ENCODE measurements at regions not wholly inside any gene's neighbourhood (a gene's known extent, or its start where the extent isn't known, plus 50 kb on each side); places are given as distances from the start of the nearest gene placed in this dataset.
"Not testable (repeated sequence)": the region's sequence is repeated elsewhere in the genome, so short reads cannot be mapped to it uniquely, and the experiment has no call there.

DNA sequence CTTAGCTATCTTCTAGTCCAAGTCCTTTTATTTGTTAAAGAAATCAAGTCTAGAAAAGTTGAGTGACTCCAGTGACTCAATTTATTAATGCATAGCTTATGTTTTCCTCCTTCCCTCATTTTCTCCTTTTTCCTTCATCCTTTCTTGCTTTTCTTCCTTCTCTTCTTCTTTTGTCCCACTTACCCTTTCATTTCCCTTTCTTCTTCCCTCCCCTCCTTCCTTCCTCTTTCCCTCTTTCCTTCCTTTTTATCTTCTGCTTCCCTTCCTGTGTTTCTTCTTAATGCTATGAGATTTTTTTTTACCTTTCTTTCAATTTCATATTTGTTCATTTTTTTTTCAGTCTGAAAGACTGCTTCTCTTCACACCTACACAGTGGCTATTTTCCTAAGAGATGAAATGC is 555.5 kb downstream of the PIK3C3 start:
- H3K36me3 Mint-ChIP-seq: peaks cover 0 to 4% (median 0%) of the 10 kb centered on the region in 3 donors
- ATAC-seq (no peak), DNase-seq (no peak)
- peaks cover 0 to 18% (median 7%) of the 10 kb centered on the region in 9 donors for H3K9me3 Mint-ChIP-seq
- H3K4me1 Mint-ChIP-seq: no peaks in the 10 kb centered on the region
- POLR2A ChIA-PET: no interaction called here
- no peak overlapping the region for H3K27ac Mint-ChIP-seq
- no peaks in the 10 kb centered on the region for H3K27me3 Mint-ChIP-seq
- no peak overlapping the region for H3K4me3 Mint-ChIP-seq

DNA sequence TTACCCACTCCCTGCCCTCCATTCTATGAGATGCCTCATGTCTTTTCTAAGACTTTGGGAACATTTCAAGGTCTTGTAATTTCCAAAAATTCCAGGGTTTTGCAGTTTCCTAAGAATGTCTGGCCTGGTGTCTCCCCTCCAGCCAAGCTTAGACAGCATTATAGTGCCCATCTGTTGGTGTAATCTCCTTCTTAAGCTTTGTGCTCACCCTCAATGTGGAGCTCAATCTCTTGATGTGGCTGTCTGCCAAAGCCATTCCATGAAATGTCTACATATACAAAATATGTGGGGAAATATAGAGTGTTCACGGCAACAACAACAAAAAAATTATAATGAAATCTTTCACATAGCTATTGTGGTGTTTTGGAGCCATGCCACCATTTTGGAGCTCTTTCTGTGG is 558.4 kb downstream of the PIK3C3 start:
- Mint-ChIP-seq H3K9me3 (peaks cover 0 to 10% (median 4%) of the 10 kb centered on the region in 9 donors), H3K4me1 (no peaks in the 10 kb centered on the region), H3K27me3 (no peaks in the 10 kb centered on the region), H3K27ac (no peak overlapping the region), H3K36me3 (peaks cover 0 to 4% (median 0%) of the 10 kb centered on the region in 3 donors), H3K4me3 (no peak overlapping the region)
- ATAC-seq (no peak), DNase-seq (no peak)
- POLR2A ChIA-PET: no interaction called here

DNA sequence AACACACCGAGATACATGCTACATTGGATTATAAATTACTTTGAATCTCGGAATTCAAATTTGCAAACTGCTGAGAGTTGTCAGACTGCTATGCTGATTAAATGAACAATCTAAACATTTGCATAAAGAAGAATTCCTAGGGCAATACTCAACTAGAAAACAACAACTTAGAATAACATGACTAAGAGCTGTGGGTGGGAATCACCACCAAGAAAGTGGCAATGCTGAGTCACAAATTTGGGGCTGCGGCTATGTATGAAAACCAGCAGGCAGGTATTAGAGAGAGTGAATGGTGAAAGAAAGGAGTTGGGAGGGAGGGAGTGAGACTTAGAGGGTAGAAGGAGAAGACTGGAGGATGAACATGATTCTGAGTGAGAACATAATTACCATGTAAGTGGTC is 559.5 kb downstream of the PIK3C3 start:
- H3K27ac Mint-ChIP-seq: no peak overlapping the region

DNA sequence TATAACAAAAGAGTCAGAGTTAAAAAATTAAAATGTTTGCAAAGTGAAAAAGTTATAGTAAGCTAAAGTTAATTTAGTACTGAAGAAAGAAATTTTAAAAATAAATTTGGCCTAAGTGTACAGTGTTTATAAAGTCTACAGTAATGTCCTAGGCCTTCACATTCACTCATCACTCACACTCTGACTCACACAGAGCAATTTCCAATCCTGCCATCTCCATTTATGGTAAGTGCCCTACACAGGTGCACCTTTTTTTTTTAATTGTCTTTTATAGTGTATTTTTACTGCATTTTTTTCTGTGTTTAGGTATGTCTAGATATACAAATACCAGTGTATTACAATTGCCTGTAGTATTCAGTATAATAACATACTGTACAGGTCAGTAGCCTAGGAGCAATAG is 562.9 kb downstream of the PIK3C3 start:
- H3K27me3 Mint-ChIP-seq: peaks cover 0 to 1% (median 0%) of the 10 kb centered on the region in 5 donors
- H3K36me3 Mint-ChIP-seq: no peaks in the 10 kb centered on the region
- DNase-seq: no peak
- H3K27ac Mint-ChIP-seq: no peak overlapping the region
- POLR2A ChIA-PET: no interaction called here
- no peak overlapping the region for H3K4me3 Mint-ChIP-seq
- H3K4me1 Mint-ChIP-seq: no peaks in the 10 kb centered on the region
- H3K9me3 Mint-ChIP-seq: peaks cover 0 to 7% (median 3%) of the 10 kb centered on the region in 9 donors
- no peak for ATAC-seq

More for the DNA sequence above, 559.5 kb downstream of the PIK3C3 start:
- DNase-seq (no peak), ATAC-seq (no peak)
- H3K4me3 Mint-ChIP-seq: no peak overlapping the region
- peaks cover 0 to 4% (median 0%) of the 10 kb centered on the region in 3 donors for H3K36me3 Mint-ChIP-seq
- peaks cover 0 to 10% (median 4%) of the 10 kb centered on the region in 9 donors for H3K9me3 Mint-ChIP-seq
- POLR2A ChIA-PET: no interaction called here
- H3K4me1 Mint-ChIP-seq: no peaks in the 10 kb centered on the region
- H3K27me3 Mint-ChIP-seq: no peaks in the 10 kb centered on the region

DNA sequence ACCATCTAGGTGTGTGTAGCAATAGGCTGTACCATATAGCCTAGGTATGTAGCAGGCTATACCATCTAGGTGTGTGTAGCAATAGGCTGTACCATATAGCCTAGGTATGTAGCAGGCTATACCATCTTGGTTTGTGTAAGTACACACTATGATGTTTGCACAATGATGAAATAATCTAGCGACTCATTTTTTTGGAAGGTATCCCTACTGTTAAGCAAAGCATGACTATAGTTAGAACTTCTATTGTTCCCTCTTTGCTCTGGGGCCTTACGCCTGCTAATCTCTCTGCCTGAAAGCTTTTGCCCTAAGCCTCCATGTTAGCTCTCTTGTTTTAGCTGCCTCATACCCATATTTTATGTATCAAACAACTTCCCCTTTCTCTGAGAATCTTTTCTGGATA is 563.3 kb downstream of the PIK3C3 start:
- H3K27ac Mint-ChIP-seq, H3K9me3 Mint-ChIP-seq, DNase-seq, H3K36me3 Mint-ChIP-seq, H3K4me3 Mint-ChIP-seq, ATAC-seq, POLR2A ChIA-PET, H3K4me1 Mint-ChIP-seq, H3K27me3 Mint-ChIP-seq: not testable (repeated sequence)

DNA sequence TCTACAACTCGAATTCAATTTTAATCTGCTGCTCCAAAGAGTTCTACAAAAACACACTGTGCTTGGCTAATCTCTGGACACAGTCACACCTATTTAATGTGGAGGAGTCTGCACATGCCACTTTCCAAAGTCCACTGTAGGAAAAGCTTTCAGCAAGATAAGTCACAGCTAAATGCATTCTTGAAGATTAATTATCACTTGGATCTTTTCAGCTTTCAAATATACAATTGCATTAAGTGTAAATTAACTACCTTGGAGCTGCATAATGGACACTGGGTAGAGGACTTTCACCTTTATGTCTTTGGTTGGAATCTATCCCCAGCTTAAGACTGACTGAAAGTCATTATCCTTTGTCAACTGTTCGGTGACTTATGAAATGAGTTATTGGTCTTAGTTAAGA is 565.1 kb downstream of the PIK3C3 start:
- Mint-ChIP-seq H3K27me3 (peaks cover 0 to 1% (median 0%) of the 10 kb centered on the region in 5 donors), H3K27ac (no peak overlapping the region), H3K4me3 (no peak overlapping the region), H3K36me3 (no peaks in the 10 kb centered on the region), H3K9me3 (peaks cover 0 to 5% (median 0%) of the 10 kb centered on the region in 9 donors), H3K4me1 (no peaks in the 10 kb centered on the region)
- no peak for ATAC-seq
- DNase-seq: no peak
- POLR2A ChIA-PET: no interaction called here

DNA sequence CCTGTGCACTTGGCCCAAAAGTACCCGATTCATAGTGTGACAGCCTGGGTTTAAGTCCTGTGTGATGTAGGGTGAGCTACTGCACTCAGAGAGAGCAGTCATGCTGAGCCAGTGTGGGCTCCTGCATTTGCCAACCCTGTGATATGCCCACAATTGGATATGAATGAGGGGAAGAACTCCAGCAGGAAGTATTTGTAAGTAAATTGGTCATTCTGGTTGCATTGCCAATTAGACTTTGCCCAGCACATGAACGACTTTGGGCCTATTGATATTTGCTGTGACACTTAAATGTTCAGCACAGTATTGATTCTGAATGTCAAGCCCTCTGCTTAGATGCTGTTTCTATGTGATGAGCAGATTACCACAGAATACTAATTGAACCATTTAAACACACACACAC is 570.9 kb downstream of the PIK3C3 start:
- Mint-ChIP-seq H3K27me3 (peaks cover 0 to 1% (median 0%) of the 10 kb centered on the region in 5 donors), H3K4me1 (no peaks in the 10 kb centered on the region), H3K36me3 (no peaks in the 10 kb centered on the region), H3K4me3 (no peak overlapping the region), H3K9me3 (peaks cover 0 to 6% (median 0%) of the 10 kb centered on the region in 9 donors), H3K27ac (no peak overlapping the region)
- ATAC-seq (no peak), DNase-seq (no peak)
- POLR2A ChIA-PET: no interaction called here

DNA sequence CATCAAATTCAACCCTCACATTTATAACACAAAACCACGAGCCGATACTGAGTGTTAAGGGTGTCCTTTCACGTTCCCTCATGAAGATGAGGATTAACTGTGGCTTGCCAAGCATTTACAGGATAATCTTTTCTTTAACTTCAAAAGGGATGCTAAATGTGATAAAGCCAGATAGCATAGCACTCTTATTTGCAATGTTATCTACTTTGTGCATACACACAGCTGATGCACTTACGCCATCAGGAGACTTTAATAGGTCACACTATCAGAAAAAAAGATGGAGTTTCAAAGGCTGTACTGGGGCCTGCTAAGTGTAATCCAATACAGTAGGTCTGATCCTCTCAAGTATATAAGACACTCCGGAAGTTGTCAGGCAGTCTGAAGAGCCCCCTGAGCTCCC is 572.7 kb downstream of the PIK3C3 start:
- Mint-ChIP-seq H3K36me3 (no peaks in the 10 kb centered on the region), H3K4me3 (no peak overlapping the region), H3K27me3 (peaks cover 0 to 3% (median 0%) of the 10 kb centered on the region in 5 donors), H3K27ac (no peak overlapping the region), H3K9me3 (peaks cover 0 to 8% (median 3%) of the 10 kb centered on the region in 9 donors), H3K4me1 (no peaks in the 10 kb centered on the region)
- DNase-seq (no peak), ATAC-seq (no peak)
- POLR2A ChIA-PET: no interaction called here

DNA sequence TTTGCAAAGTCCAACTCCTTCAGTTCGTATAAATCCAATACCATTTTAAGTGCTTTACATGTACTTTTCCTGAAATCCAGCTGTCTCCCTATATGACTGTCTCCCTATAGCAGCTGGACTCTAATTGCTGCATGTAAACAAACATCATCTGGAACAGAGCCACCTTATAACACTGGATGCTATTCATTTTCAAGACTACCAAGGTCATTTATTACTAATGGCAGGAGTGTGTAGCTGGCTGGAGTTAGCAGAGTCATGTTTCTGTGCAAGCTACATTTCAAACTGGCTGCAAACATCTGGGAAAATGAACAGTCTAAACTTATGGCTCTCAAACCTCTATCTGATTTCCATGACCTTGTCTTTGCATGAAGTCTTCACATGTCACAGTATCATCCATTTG is 575.2 kb downstream of the PIK3C3 start:
- H3K36me3 Mint-ChIP-seq: no peaks in the 10 kb centered on the region
- peaks cover 0 to 3% (median 0%) of the 10 kb centered on the region in 5 donors for H3K27me3 Mint-ChIP-seq
- no peak overlapping the region for H3K4me3 Mint-ChIP-seq
- H3K4me1 Mint-ChIP-seq: no peaks in the 10 kb centered on the region
- no peak overlapping the region for H3K27ac Mint-ChIP-seq
- peaks cover 0 to 8% (median 2%) of the 10 kb centered on the region in 9 donors for H3K9me3 Mint-ChIP-seq
- ATAC-seq (no peak), DNase-seq (no peak)
- POLR2A ChIA-PET: no interaction called here

DNA sequence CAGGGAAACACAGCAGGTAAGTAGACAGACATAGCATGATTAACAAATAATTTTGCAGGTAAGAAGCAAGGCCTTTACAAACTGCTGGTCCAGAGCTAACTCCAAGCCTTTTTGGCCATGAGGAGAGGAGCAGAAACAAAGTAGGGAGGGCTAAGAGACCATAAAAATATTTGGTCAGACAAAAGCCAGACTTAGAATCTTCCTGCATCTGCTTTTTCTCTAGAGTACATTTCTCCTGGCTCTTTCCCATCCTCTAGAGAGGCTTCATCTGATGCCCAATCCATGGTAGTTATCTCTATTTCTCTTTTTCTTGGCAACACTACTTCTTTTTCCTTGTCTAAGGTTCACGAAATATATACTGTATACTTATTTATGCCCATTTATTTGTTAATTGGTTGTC is 577.1 kb downstream of the PIK3C3 start:
- Mint-ChIP-seq H3K27ac (no peak overlapping the region), H3K9me3 (peaks cover 0 to 8% (median 6%) of the 10 kb centered on the region in 9 donors), H3K4me1 (no peaks in the 10 kb centered on the region), H3K36me3 (no peaks in the 10 kb centered on the region), H3K4me3 (no peak overlapping the region), H3K27me3 (peaks cover 0 to 3% (median 0%) of the 10 kb centered on the region in 5 donors)
- POLR2A ChIA-PET: no interaction called here
- no peak for ATAC-seq
- no peak for DNase-seq

DNA sequence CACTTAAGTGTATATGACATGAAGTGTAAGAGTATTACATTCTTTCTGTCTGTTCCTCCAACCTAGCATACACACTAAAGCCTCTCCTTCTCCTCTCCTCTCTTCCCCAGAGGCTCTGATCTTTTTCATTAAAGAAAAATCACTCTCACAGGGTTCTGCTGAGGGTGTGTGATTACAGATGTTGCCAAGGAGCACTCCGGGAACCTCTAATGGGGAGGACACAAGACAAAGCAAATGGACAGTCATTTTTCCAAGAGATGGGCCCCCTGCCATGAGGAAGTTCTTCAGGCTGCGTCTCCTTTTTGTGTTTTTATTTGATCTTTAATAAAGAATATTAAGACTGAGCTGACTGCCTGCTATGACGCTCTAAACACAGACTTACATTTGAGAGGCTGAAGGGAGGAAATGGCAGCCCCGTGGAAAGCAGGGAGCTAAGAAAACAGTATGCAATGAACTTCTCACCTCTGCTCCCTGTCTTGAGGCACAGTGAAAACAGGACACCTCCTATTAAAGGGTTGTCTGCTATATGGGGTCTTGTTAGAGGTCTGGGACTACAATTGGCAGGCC is 578.1 kb downstream of the PIK3C3 start:
- Mint-ChIP-seq H3K4me1 (no peaks in the 10 kb centered on the region), H3K4me3 (no peak overlapping the region), H3K9me3 (peaks cover 0 to 8% (median 6%) of the 10 kb centered on the region in 9 donors), H3K27ac (no peak overlapping the region), H3K36me3 (no peaks in the 10 kb centered on the region), H3K27me3 (peaks cover 0 to 3% (median 0%) of the 10 kb centered on the region in 5 donors)
- no peak for DNase-seq
- POLR2A ChIA-PET: no interaction called here
- no peak for ATAC-seq

DNA sequence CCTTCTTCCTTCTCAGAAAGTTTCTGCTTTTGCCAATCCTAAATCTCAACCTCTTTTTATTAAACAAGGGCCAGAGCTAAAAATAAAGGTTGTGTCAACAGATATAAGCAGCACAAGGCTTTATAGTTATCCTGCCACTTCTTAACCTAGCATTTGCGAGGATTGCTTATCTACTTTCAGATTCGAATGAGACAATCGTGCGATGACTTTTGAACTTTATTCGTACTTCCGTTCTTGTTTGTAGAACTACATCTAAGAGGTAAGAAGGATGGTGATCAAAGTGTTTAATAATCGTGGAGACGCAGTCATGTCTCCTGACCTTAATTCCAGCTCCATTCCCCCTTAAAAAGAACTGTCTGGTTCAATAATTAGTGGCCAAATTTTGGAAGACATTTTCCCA is 578.6 kb downstream of the PIK3C3 start:
- H3K27ac Mint-ChIP-seq: no peak overlapping the region
- H3K4me1 Mint-ChIP-seq: no peaks in the 10 kb centered on the region
- peaks cover 0 to 3% (median 0%) of the 10 kb centered on the region in 5 donors for H3K27me3 Mint-ChIP-seq
- no peaks in the 10 kb centered on the region for H3K36me3 Mint-ChIP-seq
- ATAC-seq (no peak), DNase-seq (no peak)
- H3K9me3 Mint-ChIP-seq: peaks cover 0 to 8% (median 6%) of the 10 kb centered on the region in 9 donors
- H3K4me3 Mint-ChIP-seq: no peak overlapping the region
- POLR2A ChIA-PET: no interaction called here

DNA sequence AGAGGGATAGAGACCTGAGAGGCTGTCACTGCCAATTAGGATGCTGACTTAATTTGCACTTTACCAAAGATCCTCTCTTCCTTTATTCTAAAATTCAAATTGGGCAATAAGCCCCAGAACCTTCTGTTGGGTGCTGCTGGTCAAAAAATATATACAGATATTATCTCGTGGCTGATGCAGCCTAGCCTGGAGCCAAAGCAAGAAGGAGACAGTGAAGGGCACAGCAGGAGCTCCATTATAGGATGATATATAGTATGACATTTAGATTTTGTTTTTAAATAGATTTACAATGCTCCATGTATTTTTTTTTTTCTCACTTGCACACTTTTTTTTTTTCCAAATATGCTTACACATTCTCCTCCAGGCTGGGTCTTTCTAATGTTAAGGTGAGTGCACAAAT is 579.3 kb downstream of the PIK3C3 start:
- peaks cover 0 to 3% (median 0%) of the 10 kb centered on the region in 5 donors for H3K27me3 Mint-ChIP-seq
- POLR2A ChIA-PET: no interaction called here
- ATAC-seq (no peak), DNase-seq (no peak)
- H3K27ac Mint-ChIP-seq: no peak overlapping the region
- no peaks in the 10 kb centered on the region for H3K36me3 Mint-ChIP-seq
- H3K9me3 Mint-ChIP-seq: peaks cover 0 to 8% (median 3%) of the 10 kb centered on the region in 9 donors
- no peaks in the 10 kb centered on the region for H3K4me1 Mint-ChIP-seq
- no peak overlapping the region for H3K4me3 Mint-ChIP-seq

DNA sequence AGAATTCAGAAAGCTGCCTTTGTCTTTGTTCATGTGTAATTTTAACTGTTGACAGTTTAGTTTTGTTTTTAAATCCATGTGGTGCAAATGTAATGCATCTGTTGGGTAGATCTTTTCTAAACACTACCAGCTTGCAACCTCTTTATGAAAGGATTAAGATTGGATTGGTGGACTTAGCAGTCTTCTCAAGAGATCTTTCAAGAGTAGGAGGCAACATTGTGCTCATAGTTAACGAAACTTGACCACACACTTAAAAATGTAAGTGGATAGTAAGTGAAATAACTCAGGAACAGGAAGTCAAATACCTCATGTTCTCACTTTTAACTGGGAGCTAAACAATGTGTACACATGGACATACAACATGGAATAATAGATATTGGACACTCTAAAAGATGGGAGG is 579.0 kb downstream of the RIT2 start:
- Mint-ChIP-seq H3K4me3 (no peak overlapping the region), H3K27me3 (peaks cover 0 to 2% (median 0%) of the 10 kb centered on the region in 5 donors), H3K36me3 (no peaks in the 10 kb centered on the region), H3K27ac (no peak overlapping the region), H3K4me1 (no peaks in the 10 kb centered on the region), H3K9me3 (peaks cover 0 to 8% (median 2%) of the 10 kb centered on the region in 9 donors)
- POLR2A ChIA-PET: no interaction called here
- ATAC-seq (no peak), DNase-seq (no peak)
